ENCODE measurements at regions not wholly inside any gene's neighbourhood (a gene's known extent, or its start where the extent isn't known, plus 50 kb on each side); places are given as distances from the start of the nearest gene placed in this dataset.

GRCh38 chr5:138654281-138654867 is 79.2 kb upstream of the HSPA9 start (continued):
- TF ChIP-seq, protein P1, sequence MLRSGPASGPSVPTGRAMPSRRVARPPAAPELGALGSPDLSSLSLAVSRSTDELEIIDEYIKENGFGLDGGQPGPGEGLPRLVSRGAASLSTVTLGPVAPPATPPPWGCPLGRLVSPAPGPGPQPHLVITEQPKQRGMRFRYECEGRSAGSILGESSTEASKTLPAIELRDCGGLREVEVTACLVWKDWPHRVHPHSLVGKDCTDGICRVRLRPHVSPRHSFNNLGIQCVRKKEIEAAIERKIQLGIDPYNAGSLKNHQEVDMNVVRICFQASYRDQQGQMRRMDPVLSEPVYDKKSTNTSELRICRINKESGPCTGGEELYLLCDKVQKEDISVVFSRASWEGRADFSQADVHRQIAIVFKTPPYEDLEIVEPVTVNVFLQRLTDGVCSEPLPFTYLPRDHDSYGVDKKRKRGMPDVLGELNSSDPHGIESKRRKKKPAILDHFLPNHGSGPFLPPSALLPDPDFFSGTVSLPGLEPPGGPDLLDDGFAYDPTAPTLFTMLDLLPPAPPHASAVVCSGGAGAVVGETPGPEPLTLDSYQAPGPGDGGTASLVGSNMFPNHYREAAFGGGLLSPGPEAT (IDR thresholded peaks at IDR 0.05; ENCODE audit: low read depth): no peak; the same call in 1 of the 2 replicates
- TF ChIP-seq, protein P2, sequence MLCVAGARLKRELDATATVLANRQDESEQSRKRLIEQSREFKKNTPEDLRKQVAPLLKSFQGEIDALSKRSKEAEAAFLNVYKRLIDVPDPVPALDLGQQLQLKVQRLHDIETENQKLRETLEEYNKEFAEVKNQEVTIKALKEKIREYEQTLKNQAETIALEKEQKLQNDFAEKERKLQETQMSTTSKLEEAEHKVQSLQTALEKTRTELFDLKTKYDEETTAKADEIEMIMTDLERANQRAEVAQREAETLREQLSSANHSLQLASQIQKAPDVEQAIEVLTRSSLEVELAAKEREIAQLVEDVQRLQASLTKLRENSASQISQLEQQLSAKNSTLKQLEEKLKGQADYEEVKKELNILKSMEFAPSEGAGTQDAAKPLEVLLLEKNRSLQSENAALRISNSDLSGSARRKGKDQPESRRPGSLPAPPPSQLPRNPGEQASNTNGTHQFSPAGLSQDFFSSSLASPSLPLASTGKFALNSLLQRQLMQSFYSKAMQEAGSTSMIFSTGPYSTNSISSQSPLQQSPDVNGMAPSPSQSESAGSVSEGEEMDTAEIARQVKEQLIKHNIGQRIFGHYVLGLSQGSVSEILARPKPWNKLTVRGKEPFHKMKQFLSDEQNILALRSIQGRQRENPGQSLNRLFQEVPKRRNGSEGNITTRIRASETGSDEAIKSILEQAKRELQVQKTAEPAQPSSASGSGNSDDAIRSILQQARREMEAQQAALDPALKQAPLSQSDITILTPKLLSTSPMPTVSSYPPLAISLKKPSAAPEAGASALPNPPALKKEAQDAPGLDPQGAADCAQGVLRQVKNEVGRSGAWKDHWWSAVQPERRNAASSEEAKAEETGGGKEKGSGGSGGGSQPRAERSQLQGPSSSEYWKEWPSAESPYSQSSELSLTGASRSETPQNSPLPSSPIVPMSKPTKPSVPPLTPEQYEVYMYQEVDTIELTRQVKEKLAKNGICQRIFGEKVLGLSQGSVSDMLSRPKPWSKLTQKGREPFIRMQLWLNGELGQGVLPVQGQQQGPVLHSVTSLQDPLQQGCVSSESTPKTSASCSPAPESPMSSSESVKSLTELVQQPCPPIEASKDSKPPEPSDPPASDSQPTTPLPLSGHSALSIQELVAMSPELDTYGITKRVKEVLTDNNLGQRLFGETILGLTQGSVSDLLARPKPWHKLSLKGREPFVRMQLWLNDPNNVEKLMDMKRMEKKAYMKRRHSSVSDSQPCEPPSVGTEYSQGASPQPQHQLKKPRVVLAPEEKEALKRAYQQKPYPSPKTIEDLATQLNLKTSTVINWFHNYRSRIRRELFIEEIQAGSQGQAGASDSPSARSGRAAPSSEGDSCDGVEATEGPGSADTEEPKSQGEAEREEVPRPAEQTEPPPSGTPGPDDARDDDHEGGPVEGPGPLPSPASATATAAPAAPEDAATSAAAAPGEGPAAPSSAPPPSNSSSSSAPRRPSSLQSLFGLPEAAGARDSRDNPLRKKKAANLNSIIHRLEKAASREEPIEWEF (IDR thresholded peaks at IDR 0.05; ENCODE audit: insufficient replicate concordance, low read depth, low read length): no peak
- TF ChIP-seq SIN3A (IDR thresholded peaks at IDR 0.05; ENCODE audit: low read depth, low read length) (no peak), YY1 (IDR thresholded peaks at IDR 0.05; ENCODE audit: low read depth, low read length) (no peak), EP300 (IDR thresholded peaks at IDR 0.05; ENCODE audit: borderline replicate concordance in 1 of 2, control insufficient read depth in 1 of 2, low read depth in 2 of 2, low read length in 2 of 2) (peak; percentile 5 to 35; a peak in 2 of 4 replicates), LARP7 (IDR thresholded peaks at IDR 0.05) (no peak), NBN (IDR thresholded peaks at IDR 0.05) (0 out of 2 replicates have a peak, but pooled peaks have one; percentile 53), JUND (IDR thresholded peaks at IDR 0.05; ENCODE audit: low read depth, low read length) (no peak), BMI1 (IDR thresholded peaks at IDR 0.05; ENCODE audit: borderline replicate concordance) (no peak), USF2 (IDR thresholded peaks at IDR 0.05; ENCODE audit: borderline replicate concordance, low read depth, low read length) (no peak; the same call in 1 of the 2 replicates), EZH2 (IDR thresholded peaks at IDR 0.05; ENCODE audit: borderline replicate concordance, control insufficient read depth, low read depth, low read length) (no peak), ESRRA (IDR thresholded peaks at IDR 0.05; ENCODE audit: low read length) (no peak), TAF1 (IDR thresholded peaks at IDR 0.05; ENCODE audit: borderline replicate concordance, low read depth, low read length) (no peak), MTA3 (IDR thresholded peaks at IDR 0.05; ENCODE audit: borderline replicate concordance, low read length) (peak; percentile 51; the same call in 1 of the 2 replicates), POLR2A (IDR thresholded peaks at IDR 0.05; ENCODE audit: low read depth, low read length) (no peak), CBFB (IDR thresholded peaks at IDR 0.05; ENCODE audit: low read depth) (peak; percentile 93), FOXM1 (IDR thresholded peaks at IDR 0.05; ENCODE audit: low read depth, low read length) (0 out of 2 replicates have a peak, but pooled peaks have one; percentile 43), ZNF207 (IDR thresholded peaks at IDR 0.05; ENCODE audit: borderline replicate concordance) (no peak), ZZZ3 (IDR thresholded peaks at IDR 0.05; ENCODE audit: control insufficient read depth, insufficient read length, low read depth) (no peak), SREBF1 (IDR thresholded peaks at IDR 0.05; ENCODE audit: low read length) (no peak), ATF3 (IDR thresholded peaks at IDR 0.05; ENCODE audit: borderline replicate concordance, extremely low read depth, low read depth, low read length) (no peak), PML (IDR thresholded peaks at IDR 0.05; ENCODE audit: low read length) (0 out of 2 replicates have a peak, but pooled peaks have one; percentile 39), POU2F2 (IDR thresholded peaks at IDR 0.05; ENCODE audit: borderline replicate concordance, low read depth, low read length) (peak; percentile 38; the same call in 1 of the 3 replicates), NR2F1 (conservative IDR thresholded peaks at IDR 0.05) (peak; percentile 99), EED (IDR thresholded peaks at IDR 0.05; ENCODE audit: low read depth) (peak; percentile 91)

Measured in GM12878 (cell line).